ENCODE measurements at regions not wholly inside any gene's neighbourhood (a gene's known extent, or its start where the extent isn't known, plus 50 kb on each side); places are given as distances from the start of the nearest gene placed in this dataset.

- ChIA-PET POLR2A (ENCODE audit: unreplicated experiment) (no interaction called here), CTCF (no interaction called here)
- Histone ChIP-seq H4K20me1 (ENCODE audit: low read length) (no peaks in the 10 kb centered on the region), H3K9ac (ENCODE audit: low read length) (no peak overlapping the region), H3K79me2 (ENCODE audit: low read length) (no peaks in the 10 kb centered on the region), H3K9me2 (replicated peaks; ENCODE audit: low read length) (no peaks in the 10 kb centered on the region), H3K9me3 (ENCODE audit: low read length) (no peaks in the 10 kb centered on the region), H3K36me3 (ENCODE audit: low read depth, low read length) (no peaks in the 10 kb centered on the region), H2AFZ (ENCODE audit: low read length) (no peak overlapping the region), H3K4me2 (ENCODE audit: low read length) (no peak overlapping the region), H3K4me1 (ENCODE audit: insufficient read depth, low read length) (no peaks in the 10 kb centered on the region), H3K27me3 (ENCODE audit: low read length) (no peaks in the 10 kb centered on the region), H3K27ac (ENCODE audit: low read length) (no peak overlapping the region), H3K4me3 (ENCODE audit: low read length) (no peak overlapping the region), H3F3A (ENCODE audit: low read length, unreplicated experiment) (no peaks in the 10 kb centered on the region)
- no peak for TF ChIP-seq EZH2phosphoT487 (IDR thresholded peaks at IDR 0.05; ENCODE audit: borderline replicate concordance, low read length)
- no peak for TF ChIP-seq EZH2 (IDR thresholded peaks at IDR 0.05; ENCODE audit: low read length, unreplicated experiment)
- no peak for TF ChIP-seq CTCF (conservative IDR thresholded peaks at IDR 0.05; ENCODE audit: low read depth, low read length)
- intact Hi-C loops (cut with micrococcal nuclease), result no loop called here
- BruUV-seq (replicated peaks), result no TSS peak
- DNase-seq (no peak), ATAC-seq (no peak)
These were observed 2045.9 kb upstream of the CELF4 start for GRCh38 chr18:39611381-39612100.

GRCh38 chr18:39607034-39607433 lies 2041.4 kb upstream of the CELF4 start:
- Histone ChIP-seq H3K9ac (ENCODE audit: low read length) (no peak overlapping the region), H3K4me2 (ENCODE audit: low read length) (no peak overlapping the region), H3F3A (ENCODE audit: low read length, unreplicated experiment) (no peaks in the 10 kb centered on the region), H3K36me3 (ENCODE audit: low read depth, low read length) (no peaks in the 10 kb centered on the region), H3K9me3 (ENCODE audit: low read length) (no peaks in the 10 kb centered on the region), H4K20me1 (ENCODE audit: low read length) (no peaks in the 10 kb centered on the region), H2AFZ (ENCODE audit: low read length) (no peak overlapping the region), H3K79me2 (ENCODE audit: low read length) (no peaks in the 10 kb centered on the region), H3K4me1 (ENCODE audit: insufficient read depth, low read length) (no peaks in the 10 kb centered on the region), H3K9me2 (replicated peaks; ENCODE audit: low read length) (no peaks in the 10 kb centered on the region), H3K4me3 (ENCODE audit: low read length) (no peak overlapping the region), H3K27ac (ENCODE audit: low read length) (no peak overlapping the region), H3K27me3 (ENCODE audit: low read length) (no peaks in the 10 kb centered on the region)
- no peak for DNase-seq
- intact Hi-C loops (cut with micrococcal nuclease), result no loop called here
- BruUV-seq (replicated peaks), result no TSS peak
- ChIA-PET CTCF (no interaction called here), POLR2A (ENCODE audit: unreplicated experiment) (no interaction called here)
- no peak for ATAC-seq
- TF ChIP-seq EZH2phosphoT487 (IDR thresholded peaks at IDR 0.05; ENCODE audit: borderline replicate concordance, low read length), result no peak
- TF ChIP-seq EZH2 (IDR thresholded peaks at IDR 0.05; ENCODE audit: low read length, unreplicated experiment), result no peak
- TF ChIP-seq CTCF (conservative IDR thresholded peaks at IDR 0.05; ENCODE audit: low read depth, low read length), result no peak

- Histone ChIP-seq H3K9me3 (ENCODE audit: low read length) (no peaks in the 10 kb centered on the region), H3K36me3 (ENCODE audit: low read depth, low read length) (no peaks in the 10 kb centered on the region), H2AFZ (ENCODE audit: low read length) (no peak overlapping the region), H3K4me2 (ENCODE audit: low read length) (no peak overlapping the region), H3K27ac (ENCODE audit: low read length) (no peak overlapping the region), H3K79me2 (ENCODE audit: low read length) (no peaks in the 10 kb centered on the region), H3K9ac (ENCODE audit: low read length) (no peak overlapping the region), H3F3A (ENCODE audit: low read length, unreplicated experiment) (no peaks in the 10 kb centered on the region), H3K4me3 (ENCODE audit: low read length) (no peak overlapping the region), H3K27me3 (ENCODE audit: low read length) (no peaks in the 10 kb centered on the region), H4K20me1 (ENCODE audit: low read length) (no peaks in the 10 kb centered on the region), H3K4me1 (ENCODE audit: insufficient read depth, low read length) (no peaks in the 10 kb centered on the region), H3K9me2 (replicated peaks; ENCODE audit: low read length) (no peaks in the 10 kb centered on the region)
- CTCF ChIA-PET, result no interaction called here
- intact Hi-C loops (cut with micrococcal nuclease), result no loop called here
- no TSS peak for BruUV-seq (replicated peaks)
- DNase-seq (peak; percentile 3), ATAC-seq (no peak)
- TF ChIP-seq EZH2 (IDR thresholded peaks at IDR 0.05; ENCODE audit: low read length, unreplicated experiment) (no peak), EZH2phosphoT487 (IDR thresholded peaks at IDR 0.05; ENCODE audit: borderline replicate concordance, low read length) (no peak), CTCF (conservative IDR thresholded peaks at IDR 0.05; ENCODE audit: low read depth, low read length) (no peak)
- POLR2A ChIA-PET (ENCODE audit: unreplicated experiment), result interaction anchor here (0.7 kb wide), 1 partner anchor 10 kb away, joined by 4 read pairs; no protein-coding TSS in a partner anchor
These were observed 2039.2 kb upstream of the CELF4 start for GRCh38 chr18:39604836-39605235.
